MM.1S (cell line): ENCODE measurements at regions not wholly inside any gene's neighbourhood (a gene's known extent, or its start where the extent isn't known, plus 50 kb on each side); places are given as distances from the start of the nearest gene placed in this dataset.

Experiments used
- DNase-seq: peaks from one replicate; pipeline ENCODE4 v3.0.0-alpha.2; 2015
- H2AFZ ChIP-seq: fragments of 300-600 bp; sonication (generic); 2 replicates; pipeline ENCODE4 v1.6.0; 2016; ENCODE audit warnings: antibody characterized with exemption, low read length
- H3F3A ChIP-seq: fragments of 300-600 bp; sonication (generic); 2 replicates; pipeline ENCODE4 v1.6.1; 2016; ENCODE audit warnings: mild to moderate bottlenecking, antibody characterized with exemption, low read length, moderate library complexity, mixed read lengths; ENCODE audit not compliant: insufficient read depth
- H3K27ac ChIP-seq: fragments of 300-600 bp; sonication (generic); 2 replicates; pipeline ENCODE4 v1.5.1; 2016; ENCODE audit warnings: mild to moderate bottlenecking, low read length
- H3K27me3 ChIP-seq: fragments of 300-600 bp; sonication (generic); replicated peaks from 2 replicates; pipeline ENCODE4 v1.6.0; 2016; ENCODE audit warnings: low read length; ENCODE audit not compliant: insufficient read depth
- H3K36me3 ChIP-seq: fragments of 300-600 bp; sonication (generic); replicated peaks from 2 replicates; pipeline ENCODE4 v1.6.1; 2016; ENCODE audit warnings: mild to moderate bottlenecking, low read length, mixed read lengths; ENCODE audit not compliant: insufficient read depth
- H3K4me1 ChIP-seq: fragments of 300-600 bp; sonication (generic); 2 replicates; pipeline ENCODE4 v1.6.1; 2016; ENCODE audit warnings: low read length, mixed read lengths
- H3K4me2 ChIP-seq: fragments of 300-600 bp; sonication (generic); 2 replicates; pipeline ENCODE4 v1.6.0; 2016; ENCODE audit warnings: low read depth, low read length
- H3K4me3 ChIP-seq: fragments of 300-600 bp; sonication (generic); 2 replicates; pipeline ENCODE4 v1.5.1; 2016; ENCODE audit warnings: low read length, mixed read lengths
- H3K79me2 ChIP-seq: fragments of 300-600 bp; sonication (generic); 2 replicates; pipeline ENCODE4 v1.6.1; 2016; ENCODE audit warnings: mixed run types, low read length, mixed read lengths
- H3K9ac ChIP-seq: fragments of 300-600 bp; sonication (generic); 2 replicates; pipeline ENCODE4 v1.6.1; 2016; ENCODE audit warnings: low read length, mixed read lengths
- H3K9me2 ChIP-seq: fragments of 300-600 bp; sonication (generic); replicated peaks from 2 replicates; pipeline ENCODE4 v1.6.1; 2016; ENCODE audit warnings: mild to moderate bottlenecking, low read length, mixed read lengths; ENCODE audit not compliant: insufficient read depth
- H3K9me3 ChIP-seq: fragments of 300-600 bp; sonication (generic); replicated peaks from 2 replicates; pipeline ENCODE4 v1.6.1; 2016; ENCODE audit warnings: mild to moderate bottlenecking, low read length, mixed read lengths; ENCODE audit not compliant: insufficient read depth
- H4K20me1 ChIP-seq: fragments of 300-600 bp; sonication (generic); 2 replicates; pipeline ENCODE4 v1.6.1; 2016; ENCODE audit warnings: mild to moderate bottlenecking, low read length, moderate library complexity, mixed read lengths; ENCODE audit not compliant: insufficient read depth
- EZH2 ChIP-seq: fragments of 300-600 bp; sonication (generic); optimal IDR thresholded peaks from 2 replicates; pipeline ENCODE3; 2017; ENCODE audit warnings: low read depth, mild to moderate bottlenecking, antibody characterized with exemption, low read length, mixed read lengths
- EZH2phosphoT487 ChIP-seq: fragments of 300-600 bp; sonication (generic); IDR thresholded peaks from 2 replicates; pipeline ENCODE4 v1.6.1; 2018; ENCODE audit warnings: antibody characterized with exemption, low read length
- TF ChIP-seq, protein P1 (sequence below): fragments of 300-600 bp; sonication (generic); IDR thresholded peaks from 2 replicates; pipeline ENCODE4 v1.5.1; 2016; ENCODE audit warnings: antibody characterized with exemption, low read length, mixed read lengths

GRCh38 chr9:2419347-2419746 is 202.2 kb upstream of the VLDLR start:
- Histone ChIP-seq H4K20me1 (no peaks in the 10 kb centered on the region), H3K27ac (no peak overlapping the region), H3K27me3 (no peaks in the 10 kb centered on the region), H3K79me2 (no peaks in the 10 kb centered on the region), H3K36me3 (no peaks in the 10 kb centered on the region), H2AFZ (no peak overlapping the region), H3K4me3 (no peak overlapping the region), H3K9me3 (no peaks in the 10 kb centered on the region), H3K9me2 (no peaks in the 10 kb centered on the region), H3K4me1 (no peaks in the 10 kb centered on the region), H3K4me2 (no peak overlapping the region), H3F3A (no peaks in the 10 kb centered on the region), H3K9ac (no peak overlapping the region)
- DNase-seq, result no peak
- TF ChIP-seq EZH2phosphoT487, result no peak
- TF ChIP-seq, protein P1, sequence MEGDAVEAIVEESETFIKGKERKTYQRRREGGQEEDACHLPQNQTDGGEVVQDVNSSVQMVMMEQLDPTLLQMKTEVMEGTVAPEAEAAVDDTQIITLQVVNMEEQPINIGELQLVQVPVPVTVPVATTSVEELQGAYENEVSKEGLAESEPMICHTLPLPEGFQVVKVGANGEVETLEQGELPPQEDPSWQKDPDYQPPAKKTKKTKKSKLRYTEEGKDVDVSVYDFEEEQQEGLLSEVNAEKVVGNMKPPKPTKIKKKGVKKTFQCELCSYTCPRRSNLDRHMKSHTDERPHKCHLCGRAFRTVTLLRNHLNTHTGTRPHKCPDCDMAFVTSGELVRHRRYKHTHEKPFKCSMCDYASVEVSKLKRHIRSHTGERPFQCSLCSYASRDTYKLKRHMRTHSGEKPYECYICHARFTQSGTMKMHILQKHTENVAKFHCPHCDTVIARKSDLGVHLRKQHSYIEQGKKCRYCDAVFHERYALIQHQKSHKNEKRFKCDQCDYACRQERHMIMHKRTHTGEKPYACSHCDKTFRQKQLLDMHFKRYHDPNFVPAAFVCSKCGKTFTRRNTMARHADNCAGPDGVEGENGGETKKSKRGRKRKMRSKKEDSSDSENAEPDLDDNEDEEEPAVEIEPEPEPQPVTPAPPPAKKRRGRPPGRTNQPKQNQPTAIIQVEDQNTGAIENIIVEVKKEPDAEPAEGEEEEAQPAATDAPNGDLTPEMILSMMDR, result no peak
- no peak for TF ChIP-seq EZH2

DNA sequence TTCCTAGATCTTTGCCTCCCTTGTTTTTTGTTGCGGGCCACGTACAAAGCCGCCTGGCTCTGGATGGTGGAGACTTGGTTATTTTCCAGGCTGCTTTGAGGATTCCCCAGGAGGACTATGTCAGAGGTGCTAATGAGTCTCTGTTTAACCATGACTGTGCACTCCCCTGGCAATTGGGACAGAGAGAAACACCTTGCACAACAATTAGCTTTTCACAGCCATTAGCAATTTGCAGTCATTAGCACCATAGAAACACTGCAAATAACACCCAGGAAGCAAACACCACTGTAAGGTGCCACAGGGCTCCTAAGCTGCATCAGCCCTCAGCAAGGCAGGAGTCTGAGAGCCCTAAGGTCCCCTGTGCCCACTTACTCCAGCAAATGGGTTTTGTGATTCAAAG is 201.0 kb upstream of the VLDLR start:
- DNase-seq, result no peak
- Histone ChIP-seq H3K27me3 (no peaks in the 10 kb centered on the region), H3K9me3 (no peaks in the 10 kb centered on the region), H3K9me2 (no peaks in the 10 kb centered on the region), H3K27ac (no peak overlapping the region), H3K4me1 (no peaks in the 10 kb centered on the region), H3K9ac (no peak overlapping the region), H3K4me2 (no peak overlapping the region), H2AFZ (no peak overlapping the region), H3K79me2 (no peaks in the 10 kb centered on the region), H3F3A (no peaks in the 10 kb centered on the region), H3K36me3 (no peaks in the 10 kb centered on the region), H4K20me1 (no peaks in the 10 kb centered on the region), H3K4me3 (no peak overlapping the region)
- TF ChIP-seq, protein P1, result no peak
- TF ChIP-seq EZH2phosphoT487 (no peak), EZH2 (no peak)

GRCh38 chr9:2424619-2425033 is 197.0 kb upstream of the VLDLR start:
- Histone ChIP-seq H3K4me1 (no peaks in the 10 kb centered on the region), H3K4me3 (no peak overlapping the region), H2AFZ (no peak overlapping the region), H3K4me2 (no peak overlapping the region), H3K27me3 (no peaks in the 10 kb centered on the region), H3K9me3 (no peaks in the 10 kb centered on the region), H3K9ac (no peak overlapping the region), H3K9me2 (no peaks in the 10 kb centered on the region), H3F3A (no peaks in the 10 kb centered on the region), H3K79me2 (no peaks in the 10 kb centered on the region), H3K36me3 (no peaks in the 10 kb centered on the region), H3K27ac (no peak overlapping the region), H4K20me1 (no peaks in the 10 kb centered on the region)
- TF ChIP-seq, protein P1, result no peak
- no peak for TF ChIP-seq EZH2phosphoT487
- TF ChIP-seq EZH2, result no peak
- no peak for DNase-seq

- Histone ChIP-seq H3K4me3 (no peak overlapping the region), H4K20me1 (no peaks in the 10 kb centered on the region), H3K9me3 (no peaks in the 10 kb centered on the region), H3K27ac (no peak overlapping the region), H3K4me1 (no peaks in the 10 kb centered on the region), H3K79me2 (no peaks in the 10 kb centered on the region), H3K4me2 (no peak overlapping the region), H3K27me3 (no peaks in the 10 kb centered on the region), H2AFZ (no peak overlapping the region), H3F3A (no peaks in the 10 kb centered on the region), H3K9ac (no peak overlapping the region), H3K36me3 (no peaks in the 10 kb centered on the region), H3K9me2 (no peaks in the 10 kb centered on the region)
- no peak for TF ChIP-seq EZH2phosphoT487
- TF ChIP-seq, protein P1, result no peak
- TF ChIP-seq EZH2, result no peak
- no peak for DNase-seq
These were observed 195.9 kb upstream of the VLDLR start for GRCh38 chr9:2425676-2426075.
